Gastroesophageal sphincter (tissue), 4 donors: ENCODE measurements at regions not wholly inside any gene's neighbourhood (a gene's known extent, or its start where the extent isn't known, plus 50 kb on each side); places are given as distances from the start of the nearest gene placed in this dataset.

Experiments used
- ATAC-seq: fragments of 150-250 bp; one replicate; pipeline ENCODE4 v1.9.1; 2016; ENCODE audit warnings: mild to moderate bottlenecking, moderate library complexity
- H3K27ac ChIP-seq, 4 donors: fragments of 200-600 bp; sonication (generic) in 3 of 4; 1 replicate in 3 of 4; 2 replicates in 1 of 4; pipeline ENCODE4 v1.5.1; 2016 to 2019
- H3K27me3 ChIP-seq: fragments of 200-600 bp; sonication (generic); one replicate; pipeline ENCODE4 v1.5.1; 2019
- H3K36me3 ChIP-seq, 2 donors: fragments of 200-600 bp; sonication (generic); one replicate each; pipeline ENCODE4 v1.5.1; 2019; ENCODE audit warnings: control low read depth in 1 of 2
- H3K4me1 ChIP-seq, 3 donors: fragments of 200-600 bp; sonication (generic); 1 replicate in 2 of 3; 2 replicates in 1 of 3; pipeline ENCODE4 v1.5.1; 2016 to 2019; ENCODE audit warnings: control low read depth in 2 of 3
- H3K4me3 ChIP-seq, 2 donors: fragments of 200-600 bp; sonication (generic); one replicate each; pipeline ENCODE4 v1.5.1; 2019; ENCODE audit warnings: mild to moderate bottlenecking in 1 of 2, moderate library complexity in 1 of 2
- H3K9me3 ChIP-seq, 3 donors: fragments of 200-600 bp; sonication (generic); one replicate each; pipeline ENCODE4 v1.5.1; 2017 to 2019; ENCODE audit warnings: control low read depth in 2 of 3
- EP300 ChIP-seq: sonication (generic); formaldehyde crosslinking; IDR thresholded peaks from one replicate; pipeline ENCODE4 v1.6.1; 2017; ENCODE audit warnings: antibody characterized with exemption, mild to moderate bottlenecking
- POLR2A ChIP-seq, 2 donors: fragments of 450-650 bp; IDR thresholded peaks; one replicate each; pipeline ENCODE4 v1.6.1; 2017; ENCODE audit warnings: antibody characterized with exemption in 2 of 2, mild to moderate bottlenecking in 2 of 2, moderate library complexity in 1 of 2
- POLR2AphosphoS5 ChIP-seq: sonication (generic); formaldehyde crosslinking; IDR thresholded peaks from one replicate; pipeline ENCODE4 v1.6.1; 2017; ENCODE audit warnings: antibody characterized with exemption
- WGBS, 2 donors: methylation state at CpG; one replicate each; pipeline ENCODE4 v1.1.5; 2018; ENCODE audit warnings: low coverage in 1 of 2; 5-methylcytosine and 5-hydroxymethylcytosine counted together
- small RNA-seq, 4 donors: library from RNA; depleted of rRNA; stranded (forward); fragments of <200 nt; gene quantifications; one replicate each; pipeline ENCODE3, GENCODE V24; 2016
- TF ChIP-seq, protein P1 (sequence below), 4 experiments: fragments of 200-600 bp in 2 of 4; fragments of 450-650 bp in 2 of 4; sonication (generic) in 1 of 4; IDR thresholded peaks; one replicate each; pipeline ENCODE4 v1.5.1; 2017 to 2019; ENCODE audit warnings: antibody characterized with exemption in 4 of 4, mild to moderate bottlenecking in 2 of 4, moderate library complexity in 2 of 4

GRCh38 chr18:22114526-22115321 is 54.7 kb upstream of the GATA6 start:
- WGBS, 2 donors: 85 to 90% methylated on average over 3 to 6 of the region's 7 CpGs
- Histone ChIP-seq H3K4me1 (no peaks in the 10 kb centered on the region), H3K36me3 (no peaks in the 10 kb centered on the region), H3K9me3 (no peaks in the 10 kb centered on the region), H3K27ac (no peak overlapping the region), H3K27me3 (peaks cover 8% of the 10 kb centered on the region), H3K4me3 (no peak overlapping the region)
- TF ChIP-seq, protein P1, sequence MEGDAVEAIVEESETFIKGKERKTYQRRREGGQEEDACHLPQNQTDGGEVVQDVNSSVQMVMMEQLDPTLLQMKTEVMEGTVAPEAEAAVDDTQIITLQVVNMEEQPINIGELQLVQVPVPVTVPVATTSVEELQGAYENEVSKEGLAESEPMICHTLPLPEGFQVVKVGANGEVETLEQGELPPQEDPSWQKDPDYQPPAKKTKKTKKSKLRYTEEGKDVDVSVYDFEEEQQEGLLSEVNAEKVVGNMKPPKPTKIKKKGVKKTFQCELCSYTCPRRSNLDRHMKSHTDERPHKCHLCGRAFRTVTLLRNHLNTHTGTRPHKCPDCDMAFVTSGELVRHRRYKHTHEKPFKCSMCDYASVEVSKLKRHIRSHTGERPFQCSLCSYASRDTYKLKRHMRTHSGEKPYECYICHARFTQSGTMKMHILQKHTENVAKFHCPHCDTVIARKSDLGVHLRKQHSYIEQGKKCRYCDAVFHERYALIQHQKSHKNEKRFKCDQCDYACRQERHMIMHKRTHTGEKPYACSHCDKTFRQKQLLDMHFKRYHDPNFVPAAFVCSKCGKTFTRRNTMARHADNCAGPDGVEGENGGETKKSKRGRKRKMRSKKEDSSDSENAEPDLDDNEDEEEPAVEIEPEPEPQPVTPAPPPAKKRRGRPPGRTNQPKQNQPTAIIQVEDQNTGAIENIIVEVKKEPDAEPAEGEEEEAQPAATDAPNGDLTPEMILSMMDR (IDR thresholded peaks at IDR 0.05): no peak
- TF ChIP-seq EP300: no peak
- TF ChIP-seq POLR2AphosphoS5: no peak
- ATAC-seq: no peak

DNA sequence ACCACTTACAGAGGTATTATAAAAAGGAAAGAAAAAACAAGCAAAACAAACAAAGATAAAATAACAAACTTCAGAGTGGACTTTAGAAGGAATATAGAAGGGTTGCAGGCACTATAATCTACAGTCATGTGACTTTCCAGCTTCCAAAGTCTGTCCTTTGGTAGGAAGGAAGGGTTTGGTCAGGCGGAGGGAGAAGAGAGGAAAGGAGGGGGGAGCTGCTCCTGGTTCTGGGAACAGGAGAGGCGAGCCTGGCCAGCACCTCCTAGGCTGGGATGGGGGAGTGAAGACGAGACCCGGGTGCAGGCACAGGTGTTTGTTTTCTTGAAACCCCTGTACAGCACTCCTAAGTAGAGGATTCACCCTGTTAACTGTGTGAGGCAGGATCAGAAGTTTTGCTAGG is 53.8 kb upstream of the GATA6 start:
- TF ChIP-seq EP300: no peak
- no peak for TF ChIP-seq POLR2A (IDR thresholded peaks at IDR 0.05)
- TF ChIP-seq, protein P1 (IDR thresholded peaks at IDR 0.05): no peak
- no peak for TF ChIP-seq POLR2AphosphoS5
- Histone ChIP-seq H3K36me3 (no peaks in the 10 kb centered on the region), H3K27me3 (peaks cover 8% of the 10 kb centered on the region), H3K27ac (no peak overlapping the region), H3K4me1 (no peaks in the 10 kb centered on the region), H3K4me3 (no peak overlapping the region), H3K9me3 (peaks cover 0 to 2% (median 0%) of the 10 kb centered on the region in 3 donors)
- no peak for ATAC-seq
- WGBS, 2 donors: 23 to 40% methylated on average over 1 to 2 of the region's 4 CpGs

Small RNAs in the stretch of these regions (small RNA-seq; reads per million reads assigned to genes)
- 0 reads per million in 4 donors for gene RNA5SP451
